Activated T-cell treated with anti-CD3 and anti-CD28 coated beads for 24 hours (primary cell): ENCODE measurements at regions not wholly inside any gene's neighbourhood (a gene's known extent, or its start where the extent isn't known, plus 50 kb on each side); places are given as distances from the start of the nearest gene placed in this dataset.

Experiments used
- DNase-seq: peaks from one replicate; pipeline ENCODE4 v3.0.0-alpha.2; 2020; ENCODE audit warnings: low read depth

- no peak for DNase-seq
These were observed 81.7 kb upstream of the MAFB start for GRCh38 chr20:40770564-40771307.

- DNase-seq: no peak
These were observed 82.2 kb upstream of the MAFB start for GRCh38 chr20:40771308-40771610.

DNA sequence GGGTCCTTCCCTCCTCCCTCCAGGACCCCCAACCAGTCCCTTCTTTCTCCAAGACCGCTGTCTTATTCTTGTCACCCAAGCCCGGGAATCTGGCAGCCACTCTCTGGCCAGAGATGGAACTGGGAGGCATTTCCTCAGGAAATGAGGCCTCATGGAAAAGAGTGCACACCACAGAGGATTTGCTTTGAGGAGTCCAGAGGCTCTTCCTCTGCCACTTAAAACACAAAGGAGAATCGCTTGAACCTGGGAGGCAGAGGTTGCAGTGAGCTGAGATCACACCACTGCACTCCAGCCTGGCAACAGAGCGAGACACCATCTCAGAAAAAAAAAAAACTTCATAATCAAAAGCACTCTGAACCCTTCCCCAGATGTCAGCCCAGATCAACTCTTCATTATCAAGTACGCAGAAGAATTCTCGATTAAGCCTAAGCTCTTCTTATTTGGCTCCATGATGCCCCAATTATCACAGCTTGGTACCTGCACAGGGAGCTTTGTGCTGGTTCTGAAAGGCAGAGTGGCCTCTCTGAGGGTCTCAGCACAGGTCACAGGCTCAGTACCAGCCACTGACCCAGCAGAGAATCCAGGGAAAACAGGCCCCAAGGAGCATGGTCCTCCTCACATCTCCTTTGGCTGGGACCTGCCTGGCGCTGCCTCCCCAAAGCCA, 82.9 kb upstream of the MAFB start:
- DNase-seq: no peak

- no peak for DNase-seq
These were observed 84.3 kb upstream of the MAFB start for GRCh38 chr20:40773376-40773775.

DNA sequence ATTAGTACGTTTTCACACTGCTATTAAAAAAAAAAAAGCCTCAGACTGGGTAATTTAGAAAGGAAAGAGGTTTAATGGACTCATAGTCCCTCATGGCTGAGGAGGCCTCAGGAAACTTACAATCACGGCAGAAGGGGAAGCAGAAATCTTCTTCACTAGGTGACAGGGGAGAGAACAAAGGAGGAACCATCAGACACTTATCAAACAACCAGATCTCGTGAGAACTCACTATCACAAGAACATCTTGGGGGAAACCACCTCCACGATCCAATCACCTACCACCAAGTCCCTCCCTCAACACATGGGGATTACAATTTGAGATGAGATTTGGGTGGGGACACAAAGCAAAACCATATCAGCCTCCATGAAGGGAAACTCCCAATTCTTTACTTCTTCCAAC, 85.2 kb upstream of the MAFB start:
- DNase-seq: no peak

DNA sequence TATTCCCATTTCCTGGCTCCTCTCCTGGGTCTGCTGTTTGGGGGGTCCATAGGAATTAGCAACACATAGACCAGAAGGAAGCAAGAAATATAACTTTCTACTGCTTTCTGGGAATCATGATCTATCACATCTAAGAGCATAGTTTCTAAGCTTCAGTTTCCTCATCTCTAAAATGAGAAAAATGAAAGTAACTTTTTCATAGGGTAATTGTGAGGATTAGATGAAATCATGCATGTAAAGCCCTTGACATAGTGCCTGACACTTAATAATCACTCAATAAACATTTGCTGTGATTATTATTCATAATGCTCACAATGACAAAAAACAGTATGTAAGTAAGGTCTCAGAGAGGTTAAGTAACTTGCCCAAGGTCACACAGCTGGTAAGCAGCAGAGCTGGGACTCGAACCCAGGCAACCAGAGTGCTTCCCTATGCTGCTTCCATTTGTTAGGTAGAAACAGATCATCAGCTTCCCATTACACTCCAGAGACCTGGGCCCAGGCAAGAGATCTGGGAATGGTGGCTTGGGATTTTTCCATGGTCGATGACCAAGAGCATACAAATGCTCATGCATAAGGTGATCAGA, 86.6 kb upstream of the MAFB start:
- DNase-seq: no peak

DNA sequence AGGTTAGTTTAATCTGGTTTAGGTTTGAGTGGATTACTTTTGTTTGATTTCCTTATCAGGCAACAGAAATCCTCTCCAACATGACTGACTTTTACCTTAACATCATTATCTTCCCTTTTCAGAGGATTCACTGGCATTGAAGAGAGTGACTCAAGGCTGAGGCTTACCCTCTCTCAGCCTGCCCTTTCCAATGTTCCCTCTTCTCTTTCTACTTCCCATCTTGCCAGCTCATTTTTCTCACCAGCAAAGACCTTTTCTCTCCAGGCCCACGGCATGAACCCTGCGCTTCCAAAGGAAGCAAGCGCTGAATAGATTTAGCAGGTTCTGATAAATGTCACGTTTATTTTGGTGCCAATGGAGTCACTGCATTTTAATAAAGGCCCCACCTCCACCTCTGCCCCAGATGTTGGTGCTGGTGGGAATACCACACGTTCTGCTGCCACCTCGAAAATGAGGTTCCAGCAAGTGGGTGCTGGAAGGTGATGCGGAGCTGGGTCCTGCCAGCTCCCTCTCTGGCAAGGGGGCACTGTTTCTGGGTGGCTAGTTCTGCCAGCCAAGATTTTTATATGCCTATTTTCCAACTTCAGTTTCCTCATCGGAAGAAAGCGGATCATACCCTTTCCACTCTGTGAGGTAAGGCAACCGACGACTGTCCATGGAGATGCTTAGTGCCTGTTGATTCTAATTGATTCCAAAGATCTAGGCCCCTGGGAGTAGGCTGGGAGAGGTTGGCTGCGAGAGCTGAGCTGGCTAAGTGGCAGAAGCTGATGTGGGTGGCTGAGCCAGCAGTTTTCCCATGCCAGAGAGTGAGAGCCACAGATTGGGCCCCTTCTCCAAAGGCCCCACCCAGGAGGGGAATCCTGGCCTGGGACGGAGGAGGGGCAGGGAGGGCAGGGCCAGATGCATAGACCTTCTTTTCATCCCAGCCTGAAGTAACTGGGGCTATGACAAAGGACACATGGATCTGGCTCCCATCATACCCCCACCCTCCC, 87.7 kb upstream of the MAFB start:
- no peak for DNase-seq

- no peak for DNase-seq
These were observed 88.6 kb upstream of the MAFB start for GRCh38 chr20:40777653-40778052.

DNA sequence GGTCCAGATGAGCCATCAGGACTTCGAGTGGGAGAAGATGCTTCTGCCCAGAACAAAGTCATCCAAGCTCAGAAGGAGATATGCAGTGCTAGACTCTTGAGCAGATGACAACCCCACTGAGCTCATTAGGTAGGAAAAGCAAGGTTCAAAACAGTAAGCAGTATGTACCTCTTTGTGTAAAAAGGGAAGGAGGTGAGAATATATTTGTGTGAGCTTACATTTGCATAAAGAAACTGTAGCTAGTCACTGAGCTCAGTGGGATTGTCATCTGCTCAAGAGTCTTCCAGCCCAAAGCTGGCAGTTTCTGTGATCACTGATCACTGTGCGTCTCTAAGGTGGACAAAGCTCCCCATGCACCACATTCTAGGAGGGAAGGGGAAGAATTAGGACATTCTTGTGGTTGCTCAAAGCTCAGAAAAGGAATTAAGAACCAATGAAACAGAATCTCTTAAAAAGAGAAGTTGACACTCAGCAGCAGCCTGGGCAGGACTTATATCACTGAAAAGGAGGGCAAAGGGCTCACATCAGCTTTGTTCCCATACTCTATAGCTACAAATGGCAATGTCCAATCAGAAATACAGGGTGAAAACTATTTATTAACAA, 90.0 kb upstream of the MAFB start:
- no peak for DNase-seq

DNA sequence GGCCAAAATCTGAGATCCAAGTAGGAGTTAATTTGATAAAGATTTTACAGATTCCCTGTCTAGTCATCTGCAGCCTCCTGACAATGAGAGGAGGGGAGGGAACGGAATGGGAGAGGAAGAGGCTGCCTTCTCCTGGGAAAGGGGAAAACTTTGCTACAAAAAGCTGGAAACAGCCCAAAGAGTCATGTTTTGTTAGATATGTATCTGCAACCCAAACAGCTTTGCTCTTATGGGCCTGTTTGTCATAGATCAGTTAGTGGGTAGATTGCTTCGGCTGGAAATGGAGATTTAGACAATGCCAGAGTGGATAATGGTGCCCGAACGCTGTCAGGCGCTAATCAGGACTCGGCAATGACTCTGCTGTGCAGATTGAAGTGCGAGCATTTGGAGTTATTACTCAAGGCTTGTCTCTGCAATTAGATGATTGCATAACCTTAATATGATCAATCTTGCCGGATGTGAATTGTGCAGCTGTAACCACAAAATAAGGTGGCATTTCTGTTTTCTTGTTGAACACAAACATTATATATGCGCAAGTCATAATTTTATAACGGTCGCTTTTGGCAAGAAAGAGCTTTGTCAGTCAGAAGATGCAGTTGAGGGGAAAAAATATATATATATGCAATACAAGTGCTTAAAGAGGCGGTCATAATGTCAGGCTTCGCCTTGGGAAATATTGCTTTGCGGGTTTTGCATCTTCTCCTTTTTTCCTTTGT, 92.4 kb upstream of the MAFB start:
- DNase-seq: no peak

DNA sequence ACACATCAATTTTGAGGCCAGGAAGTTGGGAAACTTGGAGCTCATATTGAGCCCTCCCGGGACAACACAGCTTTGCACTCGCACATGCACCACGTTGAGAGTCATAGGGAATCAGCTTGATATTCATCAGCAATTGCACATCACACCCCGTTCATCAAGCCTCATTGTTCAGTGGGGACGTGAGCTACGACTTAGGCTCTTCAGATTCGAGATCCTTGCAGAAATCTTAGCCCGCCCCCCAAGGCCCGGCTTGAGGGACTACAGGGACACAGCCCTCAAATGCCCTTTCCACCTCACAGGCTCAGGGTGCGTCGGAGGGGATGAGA, 93.0 kb upstream of the MAFB start:
- no peak for DNase-seq

GRCh38 chr20:40785346-40785745, 96.3 kb upstream of the MAFB start:
- no peak for DNase-seq

DNA sequence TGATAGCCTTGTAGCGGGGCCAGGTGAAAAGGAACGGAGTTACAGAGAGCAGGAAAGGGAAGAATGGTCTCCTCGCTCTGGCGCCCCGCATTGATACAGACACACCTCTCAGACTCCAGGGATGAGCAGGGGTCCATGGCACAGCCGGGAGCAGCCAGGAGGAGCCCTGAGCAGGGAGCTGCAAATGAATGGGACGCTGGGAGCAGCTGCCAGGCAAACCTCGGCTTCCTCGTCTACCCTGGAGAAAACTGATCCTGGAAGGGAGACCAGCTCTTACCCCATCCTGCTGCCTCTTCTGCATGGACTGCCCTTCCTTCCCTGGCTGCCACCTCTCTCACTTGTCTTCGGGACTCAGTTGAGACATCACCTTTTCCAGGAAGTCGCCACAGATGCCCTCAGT, 97.3 kb upstream of the MAFB start:
- no peak for DNase-seq

- DNase-seq: no peak
These were observed 98.9 kb upstream of the MAFB start for GRCh38 chr20:40787941-40788340.

DNA sequence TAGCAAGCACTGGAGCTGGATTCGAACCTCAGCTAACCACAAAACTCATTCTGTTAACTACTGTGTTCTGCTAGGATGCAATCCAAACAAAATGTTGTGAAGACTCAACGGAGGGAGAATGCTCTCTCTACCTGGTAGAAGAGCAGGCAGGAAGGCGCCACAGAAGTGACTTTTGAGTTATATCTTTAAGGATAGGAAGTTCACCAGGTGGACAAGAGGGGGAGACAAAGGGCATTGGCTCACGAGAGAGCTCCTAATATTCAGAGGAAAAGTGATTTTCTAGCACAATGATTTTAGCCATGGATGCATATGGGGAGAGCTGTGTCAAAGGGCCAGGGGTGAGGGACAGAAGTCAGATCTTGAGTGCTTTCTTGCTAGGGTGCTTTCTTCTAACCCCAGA, 108.4 kb upstream of the MAFB start:
- no peak for DNase-seq

DNA sequence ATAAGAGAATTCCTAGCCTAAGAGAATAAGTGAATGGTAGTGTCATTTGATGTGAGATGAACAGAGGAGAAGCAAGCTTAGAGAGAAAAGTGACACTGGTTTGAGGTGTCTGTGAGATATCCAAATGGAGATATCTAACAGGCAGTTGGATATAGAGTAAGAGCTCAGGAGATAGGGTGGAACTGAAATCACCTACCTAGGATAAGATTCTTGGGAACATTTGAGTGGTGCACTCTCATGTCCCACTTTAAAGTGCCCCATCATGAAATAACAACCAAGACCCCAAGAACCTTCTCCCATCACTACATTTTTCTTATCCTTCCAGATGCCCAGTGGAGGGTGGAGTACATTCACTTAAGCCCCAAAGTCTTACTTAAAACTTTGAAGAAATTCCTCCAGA, 109.0 kb upstream of the MAFB start:
- no peak for DNase-seq

- DNase-seq: no peak
These were observed 113.8 kb upstream of the MAFB start for GRCh38 chr20:40802886-40803285.

DNA sequence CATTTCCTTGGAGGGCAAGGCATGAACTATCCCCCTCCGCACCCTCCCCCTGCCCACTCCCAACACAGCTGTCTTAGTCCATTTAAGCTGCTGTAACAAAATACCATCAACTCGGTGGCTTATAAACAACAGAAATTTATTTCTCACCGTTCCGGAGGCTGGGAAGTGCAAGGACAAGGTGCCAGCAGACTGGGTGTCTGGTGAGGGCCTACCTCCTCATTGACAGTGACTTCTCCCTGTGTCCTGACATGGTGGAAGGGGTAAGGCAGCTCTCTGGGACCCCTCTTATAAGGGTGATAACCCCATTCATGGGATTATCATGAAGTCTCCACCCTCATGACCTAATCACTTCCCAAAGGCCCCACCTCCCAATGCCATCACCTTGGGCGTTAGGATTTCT, 114.3 kb upstream of the MAFB start:
- no peak for DNase-seq

DNA sequence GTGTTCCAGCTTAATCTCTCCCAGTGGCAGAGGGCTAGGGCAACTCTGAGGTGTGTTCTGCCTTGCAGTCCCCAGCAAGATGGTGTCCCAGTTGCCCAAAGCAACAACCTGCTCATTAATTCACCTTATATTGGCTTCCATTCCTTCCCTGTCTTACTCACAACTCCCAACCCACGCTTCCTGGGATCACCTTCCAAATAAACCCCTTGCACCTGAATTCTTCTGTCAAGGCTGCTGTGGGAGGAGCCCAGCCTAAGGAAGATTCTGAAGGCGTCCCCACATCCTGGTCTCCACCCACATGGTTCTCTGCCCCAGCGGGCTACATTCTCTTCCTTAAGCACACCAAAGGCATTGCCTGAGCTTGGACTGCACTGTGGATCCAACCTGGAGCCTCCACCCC, 116.6 kb upstream of the MAFB start:
- DNase-seq: no peak

DNA sequence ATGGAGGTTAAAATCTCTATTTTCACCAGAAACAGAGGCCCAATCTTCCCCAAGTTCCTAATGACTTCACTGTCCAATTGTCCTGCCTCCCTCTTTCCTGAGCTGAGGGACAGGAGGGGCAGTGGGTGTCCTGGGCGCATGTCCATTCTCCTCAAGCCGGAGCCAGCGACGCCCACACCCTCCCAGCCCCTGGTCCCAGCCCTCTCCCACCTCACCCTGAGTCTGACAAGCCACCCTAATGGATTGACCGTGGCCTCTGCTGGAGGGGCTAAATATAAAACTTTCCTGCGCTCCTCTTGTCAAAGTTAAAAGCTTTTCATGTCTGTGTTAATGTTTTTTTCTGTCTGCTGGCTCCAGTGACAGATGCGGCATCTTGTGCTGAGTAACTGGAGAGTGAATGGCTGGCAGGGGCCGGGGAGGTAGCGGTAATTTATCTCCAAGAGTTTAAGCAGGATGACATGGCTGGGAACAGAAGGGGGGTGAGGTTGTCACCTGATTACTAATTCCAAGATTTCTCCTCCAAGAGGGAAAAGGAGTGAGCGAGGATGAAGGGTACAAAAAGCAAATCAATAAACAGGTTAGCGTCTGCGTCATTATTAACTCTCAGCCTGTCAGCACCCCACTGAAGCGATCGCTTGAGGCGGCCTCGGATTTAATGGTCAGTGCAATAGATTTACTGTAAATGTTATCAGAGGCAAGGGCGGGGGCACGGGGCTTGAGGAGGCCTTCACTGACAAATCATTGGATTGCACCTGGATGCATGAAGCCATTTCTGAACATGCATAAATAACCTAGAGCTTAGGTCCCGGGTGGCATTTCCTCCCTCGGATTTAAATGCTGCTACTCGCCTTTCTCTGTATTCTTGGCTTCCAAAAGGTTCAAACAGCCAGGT, 118.1 kb upstream of the MAFB start:
- no peak for DNase-seq

DNA sequence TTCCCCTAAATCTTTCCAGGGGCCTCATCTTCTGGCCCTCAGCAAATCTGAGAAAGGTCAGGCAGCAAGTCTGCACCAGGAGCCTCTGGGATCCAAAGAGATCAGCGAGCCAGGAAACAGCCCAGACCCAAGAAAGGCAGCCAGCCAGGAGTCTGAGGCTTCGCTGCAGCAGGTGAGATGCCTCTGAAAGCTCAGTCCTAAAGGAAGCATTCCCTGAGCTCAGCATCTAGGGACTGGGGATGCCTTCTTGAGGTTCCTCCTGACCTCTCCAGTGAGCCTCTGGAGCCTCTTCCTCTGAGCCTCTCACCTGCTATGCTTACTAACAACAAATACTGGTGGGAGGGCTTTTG, 118.8 kb upstream of the MAFB start:
- DNase-seq: no peak
